ENCODE measurements at regions not wholly inside any gene's neighbourhood (a gene's known extent, or its start where the extent isn't known, plus 50 kb on each side); places are given as distances from the start of the nearest gene placed in this dataset.

GRCh38 chr3:71850654-71851053 is 65.7 kb upstream of the PROK2 start:
- Histone ChIP-seq H3K4me2 (no peak overlapping the region), H3K79me2 (ENCODE audit: insufficient read depth, low read depth) (no peaks in the 10 kb centered on the region), H2AFZ (ENCODE audit: low read depth) (no peak overlapping the region), H3K27me3 (ENCODE audit: insufficient read depth, low read depth) (no peaks in the 10 kb centered on the region), H3K4me3 (IDR thresholded peaks at IDR 0.05; ENCODE audit: insufficient read depth, low read depth, low read length) (no peak overlapping the region), H3K4me1 (ENCODE audit: low read depth, poor library complexity, severe bottlenecking) (no peaks in the 10 kb centered on the region), H4K20me1 (ENCODE audit: insufficient read depth) (no peaks in the 10 kb centered on the region), H3K9ac (no peak overlapping the region), H3K36me3 (ENCODE audit: insufficient read depth) (no peaks in the 10 kb centered on the region), H3K27ac (no peak overlapping the region)
- TF ChIP-seq CTCF (conservative IDR thresholded peaks at IDR 0.05; ENCODE audit: low read depth, low read length), result no peak

- Histone ChIP-seq H3K79me2 (ENCODE audit: insufficient read depth, low read depth) (no peaks in the 10 kb centered on the region), H3K4me1 (ENCODE audit: low read depth, poor library complexity, severe bottlenecking) (no peaks in the 10 kb centered on the region), H4K20me1 (ENCODE audit: insufficient read depth) (no peaks in the 10 kb centered on the region), H3K9ac (no peak overlapping the region), H3K27me3 (ENCODE audit: insufficient read depth, low read depth) (no peaks in the 10 kb centered on the region), H2AFZ (ENCODE audit: low read depth) (no peak overlapping the region), H3K4me2 (no peak overlapping the region), H3K27ac (no peak overlapping the region), H3K4me3 (IDR thresholded peaks at IDR 0.05; ENCODE audit: insufficient read depth, low read depth, low read length) (no peak overlapping the region), H3K36me3 (ENCODE audit: insufficient read depth) (no peaks in the 10 kb centered on the region)
- no peak for TF ChIP-seq CTCF (conservative IDR thresholded peaks at IDR 0.05; ENCODE audit: low read depth, low read length)
Observed at GRCh38 chr3:71849681-71850080, 64.7 kb upstream of the PROK2 start.

GRCh38 chr3:71847794-71848193 is 62.8 kb upstream of the PROK2 start:
- Histone ChIP-seq H3K79me2 (ENCODE audit: insufficient read depth, low read depth) (no peaks in the 10 kb centered on the region), H3K27ac (no peak overlapping the region), H3K36me3 (ENCODE audit: insufficient read depth) (no peaks in the 10 kb centered on the region), H3K9ac (no peak overlapping the region), H3K4me1 (ENCODE audit: low read depth, poor library complexity, severe bottlenecking) (no peaks in the 10 kb centered on the region), H3K4me3 (IDR thresholded peaks at IDR 0.05; ENCODE audit: insufficient read depth, low read depth, low read length) (no peak overlapping the region), H4K20me1 (ENCODE audit: insufficient read depth) (no peaks in the 10 kb centered on the region), H2AFZ (ENCODE audit: low read depth) (no peak overlapping the region), H3K27me3 (ENCODE audit: insufficient read depth, low read depth) (no peaks in the 10 kb centered on the region), H3K4me2 (no peak overlapping the region)
- no peak for TF ChIP-seq CTCF (conservative IDR thresholded peaks at IDR 0.05; ENCODE audit: low read depth, low read length)

- Histone ChIP-seq H3K9ac (no peak overlapping the region), H2AFZ (ENCODE audit: low read depth) (no peak overlapping the region), H3K27me3 (ENCODE audit: insufficient read depth, low read depth) (no peaks in the 10 kb centered on the region), H3K4me3 (IDR thresholded peaks at IDR 0.05; ENCODE audit: insufficient read depth, low read depth, low read length) (no peak overlapping the region), H3K27ac (no peak overlapping the region), H3K4me1 (ENCODE audit: low read depth, poor library complexity, severe bottlenecking) (no peaks in the 10 kb centered on the region), H3K36me3 (ENCODE audit: insufficient read depth) (no peaks in the 10 kb centered on the region), H3K79me2 (ENCODE audit: insufficient read depth, low read depth) (no peaks in the 10 kb centered on the region), H3K4me2 (no peak overlapping the region), H4K20me1 (ENCODE audit: insufficient read depth) (no peaks in the 10 kb centered on the region)
- TF ChIP-seq CTCF (conservative IDR thresholded peaks at IDR 0.05; ENCODE audit: low read depth, low read length), result no peak
Observed at GRCh38 chr3:71846185-71846584, 61.2 kb upstream of the PROK2 start.

GRCh38 chr3:71843071-71843470 is 58.1 kb upstream of the PROK2 start:
- H3K4me3 ChIP-seq (IDR thresholded peaks at IDR 0.05; ENCODE audit: insufficient read depth, low read depth, low read length), result no peak overlapping the region
- H3K27ac ChIP-seq, result no peak overlapping the region
- H3K36me3 ChIP-seq (ENCODE audit: insufficient read depth), result no peaks in the 10 kb centered on the region
- H3K79me2 ChIP-seq (ENCODE audit: insufficient read depth, low read depth), result no peaks in the 10 kb centered on the region
- no peak overlapping the region for H3K4me2 ChIP-seq
- no peaks in the 10 kb centered on the region for H4K20me1 ChIP-seq (ENCODE audit: insufficient read depth)
- no peaks in the 10 kb centered on the region for H3K27me3 ChIP-seq (ENCODE audit: insufficient read depth, low read depth)
- no peak for TF ChIP-seq CTCF (conservative IDR thresholded peaks at IDR 0.05; ENCODE audit: low read depth, low read length)
- H3K9ac ChIP-seq, result no peak overlapping the region
- H2AFZ ChIP-seq (ENCODE audit: low read depth), result no peak overlapping the region
- H3K4me1 ChIP-seq (ENCODE audit: low read depth, poor library complexity, severe bottlenecking), result no peaks in the 10 kb centered on the region
